ENCODE measurements at regions not wholly inside any gene's neighbourhood (a gene's known extent, or its start where the extent isn't known, plus 50 kb on each side); places are given as distances from the start of the nearest gene placed in this dataset.

DNA sequence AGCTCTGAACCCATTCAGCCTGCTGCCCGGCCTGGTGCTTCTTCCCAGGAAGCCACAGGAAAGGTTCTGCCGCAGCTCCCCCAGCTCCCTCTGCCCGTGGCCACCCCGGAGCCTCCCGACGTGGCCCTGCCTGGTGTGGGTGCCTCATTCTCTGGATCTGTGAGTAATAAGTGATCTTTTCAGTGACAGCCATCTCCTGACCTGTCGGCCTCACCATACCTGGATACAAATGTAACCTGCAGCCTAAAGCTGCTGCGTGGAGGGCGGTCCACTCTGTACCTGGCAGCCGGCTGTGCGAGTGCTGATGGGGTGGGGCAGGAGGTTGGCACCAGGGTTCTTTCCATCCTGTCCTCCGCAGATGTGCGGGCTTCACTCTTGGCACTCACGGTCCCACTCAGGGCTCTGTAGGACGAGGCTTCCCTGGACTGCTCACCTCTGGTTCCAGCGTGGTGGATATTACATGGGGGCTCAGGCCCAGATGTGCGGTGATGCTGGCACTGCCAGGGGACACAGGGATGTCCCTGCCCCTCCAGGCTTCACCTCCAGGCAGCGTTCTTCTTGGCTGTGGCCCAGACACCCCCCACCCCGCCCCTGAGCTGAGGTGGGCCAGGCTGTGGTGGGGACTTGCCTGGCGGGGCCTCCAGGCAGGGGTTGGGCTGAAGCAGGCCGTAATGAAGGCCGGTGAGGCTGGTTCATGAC is 748.5 kb downstream of the BRD1 start:
- no peak for DNase-seq

- no peak for DNase-seq
Measured at GRCh38 chr22:49078076-49078710, 749.5 kb downstream of the BRD1 start.

GRCh38 chr22:49077586-49077985 is 750.1 kb downstream of the BRD1 start:
- DNase-seq, result no peak

- no peak for DNase-seq
Measured at GRCh38 chr22:49077036-49077393, 750.7 kb downstream of the BRD1 start.

DNA sequence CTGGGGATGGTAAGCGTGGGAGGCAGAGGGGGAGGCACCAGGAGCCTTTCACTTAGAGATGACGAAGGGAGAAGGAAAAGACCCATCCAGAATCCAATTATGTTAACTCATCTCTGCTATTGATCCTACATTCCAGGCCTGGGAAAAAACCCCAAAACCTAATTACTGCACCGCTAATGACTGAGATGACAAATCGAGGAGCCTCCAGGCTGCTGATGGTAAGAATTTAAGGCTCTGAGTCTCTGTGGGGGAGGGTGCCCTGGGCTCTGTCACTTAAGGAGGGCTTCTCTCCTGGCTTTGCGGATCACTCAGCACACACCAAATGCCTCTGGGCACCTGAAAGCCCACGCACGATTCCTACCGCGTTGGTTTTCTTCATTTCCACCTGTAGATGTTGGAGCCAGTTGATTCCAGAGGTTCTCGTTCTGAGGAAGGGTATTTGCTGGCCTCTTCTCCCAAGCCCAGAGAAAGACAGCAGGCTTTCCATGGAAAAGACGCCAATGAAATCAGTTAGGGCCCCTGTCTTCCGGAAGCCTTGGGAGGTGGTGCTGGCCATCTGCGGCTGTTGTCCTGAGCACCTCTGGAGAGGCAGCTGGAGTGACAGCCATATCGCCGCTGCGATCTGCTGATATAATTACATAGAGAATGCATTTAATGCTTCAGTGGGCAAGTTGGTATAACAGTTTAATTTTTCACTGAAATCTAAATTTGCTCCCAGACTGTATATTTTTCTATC is 751.2 kb downstream of the BRD1 start:
- no peak for DNase-seq

GRCh38 chr22:49075150-49075549 is 752.5 kb downstream of the BRD1 start:
- DNase-seq, result no peak

GRCh38 chr22:49073873-49074417 is 753.7 kb downstream of the BRD1 start:
- DNase-seq, result no peak

DNA sequence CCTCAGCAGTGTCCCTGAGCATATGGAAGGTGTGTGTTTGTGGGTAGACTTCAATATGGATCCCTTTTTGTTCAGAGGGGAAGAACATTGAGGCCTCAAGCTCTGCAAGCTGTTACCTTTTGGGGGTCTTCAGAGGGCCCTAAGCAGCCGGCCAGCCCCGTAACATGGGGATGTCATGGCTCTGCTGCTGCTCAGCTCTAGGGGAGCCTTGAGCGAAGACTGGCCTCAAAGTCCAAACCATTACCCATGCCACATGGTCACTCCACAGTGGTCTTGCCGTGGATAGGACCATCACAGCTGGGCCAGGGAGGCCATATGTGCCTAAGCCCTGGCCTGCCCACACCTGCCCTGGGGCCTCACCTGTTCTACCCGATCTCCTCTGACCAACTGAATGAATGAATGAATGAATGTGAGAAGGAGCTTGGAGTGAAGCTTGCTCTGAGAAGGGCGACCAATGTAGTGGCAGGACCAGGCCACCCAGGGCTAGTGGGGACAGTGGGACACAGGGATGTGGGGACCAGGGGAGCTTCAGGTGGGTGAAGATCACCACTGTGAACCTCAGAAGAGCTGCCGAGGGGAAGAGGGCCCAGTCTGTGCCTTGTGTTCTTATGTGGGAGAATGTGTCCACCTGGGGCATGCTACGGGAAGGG is 754.6 kb downstream of the BRD1 start:
- DNase-seq, result no peak

DNA sequence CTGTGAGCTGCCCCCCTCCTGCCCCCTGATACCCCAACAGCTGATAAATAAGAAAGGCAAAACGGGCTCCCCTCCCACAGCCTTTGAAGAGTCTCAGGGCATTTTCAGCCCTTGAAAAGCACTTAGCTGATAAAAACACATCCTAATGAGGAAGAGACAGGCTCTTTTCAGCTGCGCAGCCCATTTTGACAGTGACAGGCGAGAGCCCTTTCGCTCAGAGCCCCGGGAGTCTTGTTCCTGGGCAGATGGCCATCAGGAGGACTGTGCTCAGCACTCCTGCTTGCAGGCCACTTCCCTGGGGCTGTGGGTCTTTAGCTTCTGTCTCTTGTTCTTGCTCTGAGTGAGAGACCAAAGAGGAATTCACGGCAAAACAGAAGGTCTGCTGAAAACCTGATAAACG is 757.2 kb downstream of the BRD1 start:
- DNase-seq, result no peak

- DNase-seq, result no peak
Measured at GRCh38 chr22:49068861-49069500, 758.7 kb downstream of the BRD1 start.

DNA sequence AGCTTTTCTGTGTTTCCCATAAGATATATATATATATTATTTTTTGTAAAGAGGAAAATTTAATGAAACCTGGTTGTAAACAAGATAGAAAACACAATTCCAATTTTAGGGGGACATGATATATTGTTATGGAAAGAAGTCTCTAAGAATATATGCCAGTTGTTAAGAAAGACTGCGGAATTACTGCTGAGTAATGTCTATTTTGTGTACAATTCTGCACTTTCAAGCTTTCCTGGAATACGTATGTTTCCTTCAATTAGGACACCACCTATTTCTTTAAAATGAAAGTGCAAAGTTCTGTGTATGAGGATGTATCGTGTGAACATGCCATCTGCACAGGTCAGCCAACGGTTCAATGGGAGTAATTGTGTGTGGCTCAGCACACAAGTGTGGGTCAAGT is 760.2 kb downstream of the BRD1 start:
- DNase-seq, result no peak

GRCh38 chr22:49066619-49067018 is 761.1 kb downstream of the BRD1 start:
- no peak for DNase-seq

DNA sequence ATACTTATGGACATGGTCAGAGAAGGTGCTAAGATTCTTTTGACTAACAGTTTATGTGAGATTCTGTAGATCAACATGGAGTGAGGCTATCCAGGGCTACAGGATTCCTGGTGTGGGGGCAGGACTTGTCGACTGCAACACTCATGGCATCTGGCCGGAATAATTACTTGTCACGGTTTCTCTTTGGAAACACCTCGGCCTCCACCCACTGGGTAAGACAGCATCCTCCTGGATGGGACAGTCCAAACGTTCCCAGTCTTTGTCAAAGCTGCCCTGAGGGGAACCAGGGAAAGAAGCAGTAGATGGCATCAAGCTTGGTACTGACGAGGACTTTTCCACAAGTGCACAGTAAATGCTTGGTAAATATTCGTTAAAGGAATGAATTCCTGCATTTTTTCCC is 762.8 kb downstream of the BRD1 start:
- no peak for DNase-seq

DNA sequence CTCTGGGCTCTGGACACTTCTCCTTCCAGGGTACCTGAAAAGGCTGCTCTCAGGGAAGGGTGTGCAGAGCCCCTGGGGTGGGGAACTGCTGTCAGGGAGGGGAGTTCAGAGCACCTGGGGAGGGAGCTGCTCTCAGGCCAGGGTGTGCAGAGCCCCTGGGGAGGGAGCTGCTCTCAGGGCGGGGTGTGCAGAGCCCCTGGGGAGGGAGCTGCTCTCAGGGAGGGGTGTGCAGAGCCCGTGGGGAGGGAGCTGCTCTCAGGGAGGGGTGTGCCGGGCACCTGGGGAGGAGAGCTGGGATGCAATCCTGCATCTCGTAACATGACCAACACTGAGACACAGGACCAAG is 764.2 kb downstream of the BRD1 start:
- no peak for DNase-seq

- DNase-seq, result no peak
Measured at GRCh38 chr22:49062802-49063544, 764.7 kb downstream of the BRD1 start.

DNA sequence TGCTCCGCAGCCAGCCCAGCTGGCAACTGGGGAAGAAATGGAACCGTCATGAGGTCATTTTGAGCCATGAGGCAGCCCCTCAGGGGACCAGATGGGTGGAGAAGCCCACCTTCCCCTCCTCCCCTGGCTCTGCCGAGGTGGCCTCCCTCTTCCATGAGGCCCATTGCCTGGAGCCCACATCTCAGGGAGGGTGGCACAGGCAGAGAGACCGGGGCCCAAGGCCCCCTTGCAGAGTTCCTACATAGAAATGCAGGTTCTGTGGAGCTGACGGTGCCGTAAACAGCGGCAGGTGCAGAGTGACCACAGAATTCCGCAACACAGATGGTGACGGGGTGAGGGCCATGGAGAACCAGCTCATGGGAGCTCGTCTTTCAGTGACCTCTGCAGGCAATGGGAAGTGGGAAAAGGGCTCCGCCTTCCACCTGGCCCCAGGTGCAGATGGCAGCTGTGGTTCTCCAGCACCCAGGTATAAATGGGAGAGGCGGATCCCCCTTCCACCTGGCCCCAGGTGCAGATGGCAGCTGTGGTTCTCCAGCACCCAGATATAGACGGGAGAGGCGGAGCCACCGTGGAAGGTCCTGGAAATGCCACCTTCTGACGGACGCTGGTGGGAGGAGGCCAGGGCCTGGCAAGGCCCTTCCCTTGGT is 765.4 kb downstream of the BRD1 start:
- DNase-seq, result no peak

DNA sequence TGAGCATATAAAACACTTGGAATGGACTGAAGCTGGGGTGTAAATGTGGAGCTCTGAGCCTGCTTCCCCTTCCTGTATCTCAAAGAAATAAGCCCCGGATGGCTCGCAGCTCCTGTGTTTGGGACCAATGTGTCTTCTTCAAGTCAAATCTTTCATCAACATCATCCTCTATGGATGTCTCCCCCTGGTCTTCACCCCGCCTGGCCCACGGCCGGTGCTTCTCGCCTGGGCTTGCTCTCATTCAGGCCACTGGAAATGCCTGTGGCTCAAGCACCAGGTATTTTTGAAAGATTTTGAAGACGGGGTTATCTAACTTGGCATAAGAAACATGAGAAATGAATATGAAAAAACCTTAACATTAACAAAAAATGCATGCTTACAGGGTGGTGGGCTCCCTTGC is 769.8 kb downstream of the BRD1 start:
- DNase-seq, result no peak

DNA sequence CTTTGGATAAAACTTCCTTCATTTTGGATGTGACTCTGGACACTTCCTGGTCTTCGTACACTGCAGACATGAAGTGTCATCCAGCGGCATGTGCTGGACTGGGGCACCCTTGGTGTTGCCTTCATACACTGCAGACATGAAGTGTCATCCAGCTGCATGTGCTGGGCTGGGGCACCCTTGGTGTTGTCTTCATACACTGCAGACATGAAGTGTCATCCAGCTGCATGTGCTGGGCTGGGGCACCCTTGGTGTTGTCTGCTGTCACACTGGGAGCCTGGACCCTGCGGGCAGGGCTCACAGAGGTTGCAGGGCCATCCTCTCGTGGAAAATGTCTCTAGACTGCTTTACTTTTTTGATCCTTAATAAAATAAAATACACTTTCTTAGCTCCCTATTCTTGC is 771.4 kb downstream of the BRD1 start:
- DNase-seq, result no peak

DNA sequence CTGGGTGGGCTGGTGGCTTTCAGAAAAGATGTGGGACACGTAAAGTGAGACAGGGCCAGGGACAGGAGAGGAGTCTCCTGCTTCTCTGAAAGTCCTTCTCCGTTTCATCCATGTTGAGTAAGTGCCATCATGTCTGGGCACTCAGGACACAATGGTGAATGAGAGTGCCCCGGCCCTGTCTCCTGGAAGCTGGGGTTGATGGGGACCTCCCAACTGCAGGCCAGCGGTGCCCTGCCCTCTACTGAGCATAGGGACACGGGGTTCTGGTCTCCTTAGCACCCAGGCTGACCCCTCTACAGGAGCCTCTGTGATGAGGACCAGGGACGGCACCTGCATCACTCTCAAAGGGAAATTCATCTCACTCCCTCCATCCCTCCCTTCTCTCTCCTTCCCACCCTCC is 772.3 kb downstream of the BRD1 start:
- DNase-seq, result no peak

GRCh38 chr22:49053578-49053977 is 774.1 kb downstream of the BRD1 start:
- no peak for DNase-seq

DNA sequence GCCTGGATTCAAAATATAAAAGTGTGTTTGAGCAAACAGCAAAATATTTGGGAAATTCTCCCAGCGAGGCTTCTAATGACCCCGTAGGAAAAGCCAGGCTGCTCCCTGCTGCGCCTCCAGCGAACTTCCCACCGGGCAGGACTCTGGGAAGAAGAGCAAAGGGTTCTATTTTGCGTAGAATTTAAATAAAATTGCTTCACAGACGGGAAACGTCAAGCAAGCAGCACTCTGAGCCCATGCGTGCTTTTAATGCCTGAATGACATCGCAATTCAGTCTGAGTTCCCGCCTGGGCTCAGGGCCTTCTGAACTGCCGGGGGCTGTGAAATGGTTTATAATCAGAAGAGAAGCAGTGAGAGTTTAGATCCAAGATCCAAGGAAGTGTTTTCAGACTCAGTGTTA is 775.1 kb downstream of the BRD1 start:
- DNase-seq, result no peak

DNA sequence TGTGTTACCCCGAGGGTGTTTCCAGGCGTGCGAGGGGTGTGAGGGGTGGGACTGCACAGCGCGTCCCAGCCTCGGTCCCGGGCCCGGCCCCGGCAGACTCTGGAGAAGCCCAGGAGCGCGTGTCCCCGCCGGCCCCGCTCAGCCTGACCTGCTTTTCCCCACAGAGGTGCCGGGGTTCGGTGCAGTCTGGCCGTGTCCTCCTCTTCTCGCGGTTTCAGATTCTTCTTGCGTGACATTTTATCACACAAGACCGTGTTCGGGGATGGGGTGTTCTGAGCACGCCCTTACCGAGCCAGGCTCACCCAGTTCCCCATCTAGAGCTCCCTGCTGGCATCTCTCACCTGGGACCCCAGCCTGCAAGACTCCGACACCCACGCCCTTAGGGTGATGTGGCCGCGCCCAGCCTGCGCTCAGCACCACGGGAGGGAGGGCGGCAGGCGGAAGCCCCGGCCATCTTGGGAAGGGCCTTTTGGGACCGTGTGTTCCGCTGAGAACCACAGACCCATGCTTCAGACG is 775.6 kb downstream of the BRD1 start:
- DNase-seq, result no peak

Measured in NCI-H187 (cell line).